ENCODE measurements at regions not wholly inside any gene's neighbourhood (a gene's known extent, or its start where the extent isn't known, plus 50 kb on each side); places are given as distances from the start of the nearest gene placed in this dataset.

DNA sequence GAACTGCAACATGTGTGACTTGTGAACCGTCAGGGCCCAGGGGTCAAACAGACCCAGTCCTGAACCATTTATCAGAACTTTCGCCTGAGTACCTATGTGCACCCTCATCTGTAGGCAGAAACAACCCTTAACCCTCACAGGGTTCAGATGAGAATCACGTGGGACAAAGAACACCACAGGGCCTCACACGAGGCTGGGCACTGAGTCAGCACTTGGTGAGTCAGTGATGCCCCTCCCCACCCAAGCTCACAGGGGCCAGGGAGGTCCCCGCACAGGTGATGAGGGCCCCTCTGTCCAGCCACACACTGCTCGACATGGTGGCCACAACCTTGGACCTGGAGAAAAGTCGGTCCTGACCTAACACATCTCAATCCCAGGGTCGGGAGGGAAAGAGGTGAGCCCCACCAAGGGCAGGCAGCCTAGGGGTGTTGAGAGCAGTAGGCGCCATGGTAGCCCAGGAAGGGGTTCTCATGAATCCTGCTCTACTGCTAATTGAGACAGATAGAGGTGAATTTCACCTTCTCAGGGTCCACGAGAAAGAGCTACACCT, 176.4 kb downstream of the SHANK2 start:
- no peak for DNase-seq (ENCODE audit: low read depth)

DNA sequence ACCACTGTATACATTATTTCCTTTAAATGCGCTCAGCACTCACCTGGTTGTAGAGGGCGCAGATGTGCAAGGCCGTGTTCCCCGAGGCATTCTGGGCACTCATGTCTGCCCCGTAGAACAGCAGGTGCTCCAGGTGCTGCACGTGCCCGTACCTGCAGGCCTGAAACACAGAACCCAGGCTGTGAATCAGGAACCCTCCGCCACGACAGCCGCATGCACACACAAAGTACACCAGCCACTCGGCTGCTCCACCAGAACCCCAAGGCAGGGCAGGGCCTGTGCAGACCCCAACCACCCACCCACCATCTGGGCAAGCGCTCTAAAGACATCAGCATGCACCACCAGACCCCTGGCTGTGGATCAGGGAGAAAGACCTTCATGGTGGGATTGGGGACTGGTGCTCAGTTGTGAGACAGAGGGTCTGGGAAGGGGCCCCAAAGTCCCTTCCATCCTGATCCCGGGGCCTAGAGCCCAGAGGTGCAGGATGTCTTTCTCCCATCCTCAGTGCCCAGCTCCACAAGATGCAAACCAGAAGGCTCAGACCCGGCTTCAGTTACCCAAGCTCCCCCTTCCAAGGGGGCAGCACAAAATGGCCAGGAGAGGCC, 177.2 kb downstream of the SHANK2 start:
- no peak for DNase-seq (ENCODE audit: low read depth)

DNA sequence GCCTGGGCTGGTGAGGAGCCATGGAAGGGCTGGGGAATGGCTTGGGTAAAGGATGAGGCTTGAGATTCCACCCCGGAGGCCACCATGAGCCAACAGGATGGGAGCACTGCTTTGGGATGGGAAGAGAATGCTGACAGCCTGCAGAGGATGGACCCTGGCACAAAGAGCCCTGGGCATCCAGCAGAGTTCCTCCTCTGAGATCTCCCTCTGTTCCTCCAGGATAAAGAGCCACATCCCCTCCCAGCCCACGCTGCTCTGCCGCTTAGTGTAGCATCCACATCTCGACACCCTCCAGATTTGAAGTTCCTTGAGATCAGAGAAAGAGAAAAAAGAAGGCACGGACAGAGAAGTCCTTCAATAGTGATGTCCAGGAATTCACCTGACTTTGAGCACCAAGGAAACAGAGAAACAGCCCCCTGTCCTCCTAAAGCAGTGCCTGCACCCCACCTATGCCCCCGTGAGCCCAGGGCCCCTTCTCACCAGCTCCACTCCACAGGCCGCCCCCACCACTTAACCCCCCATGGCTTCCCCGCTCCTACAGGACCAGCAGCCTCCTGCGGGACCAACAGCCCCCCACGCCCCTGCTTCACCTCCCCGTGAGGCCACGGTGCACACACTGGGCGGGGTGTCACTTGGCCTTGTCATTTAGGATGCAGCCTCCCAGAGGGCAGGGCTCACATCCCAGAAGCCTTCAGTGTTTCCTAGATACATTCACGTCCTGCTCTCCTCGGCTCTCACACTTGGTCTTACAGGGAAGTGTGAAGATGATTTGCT, 180.5 kb downstream of the SHANK2 start:
- no peak for DNase-seq (ENCODE audit: low read depth)

DNA sequence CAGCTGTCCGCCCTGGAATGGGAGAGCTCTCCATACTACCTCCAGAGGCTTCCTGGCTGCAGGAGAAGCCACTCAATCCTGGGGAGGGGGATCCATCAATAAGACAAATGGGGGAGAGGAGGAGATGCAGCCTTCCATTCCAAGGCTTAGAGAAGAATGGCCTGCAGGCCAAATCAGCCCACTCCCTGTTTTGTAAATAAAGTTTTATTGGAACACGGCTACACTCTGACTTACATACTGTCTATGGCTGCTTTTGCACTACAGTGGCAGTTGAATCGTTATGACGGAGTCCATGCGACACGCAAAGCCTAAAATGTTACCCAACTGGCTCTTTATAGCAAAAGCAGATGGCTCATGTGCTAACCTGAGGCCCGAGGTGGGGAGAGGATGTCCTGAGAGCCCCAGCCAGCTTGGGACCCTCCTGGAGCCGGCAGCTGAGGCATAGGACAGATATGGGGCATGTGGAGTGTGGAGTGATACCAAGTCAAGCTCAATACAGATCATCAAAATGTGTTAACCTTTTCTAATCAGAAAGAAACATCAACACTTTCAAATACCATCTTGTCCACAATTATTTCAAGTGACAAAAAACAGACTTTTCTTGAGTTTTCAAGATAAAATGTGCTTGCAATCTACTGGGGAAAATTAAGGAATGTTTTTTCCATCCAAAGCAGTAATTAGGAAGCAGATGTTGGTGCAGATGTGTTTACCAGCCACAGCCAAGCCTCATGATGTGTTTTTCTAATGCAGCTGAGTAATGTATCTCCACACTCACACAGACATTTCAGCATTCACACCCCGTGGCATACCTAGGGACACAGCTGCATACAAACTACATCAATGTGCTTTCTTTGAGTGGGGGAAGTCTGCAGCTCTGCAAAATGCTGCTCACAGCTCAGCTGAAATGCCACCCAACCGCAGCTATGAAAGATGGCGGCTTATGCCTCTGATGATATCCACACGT, 181.6 kb downstream of the SHANK2 start:
- DNase-seq (ENCODE audit: low read depth): no peak

DNA sequence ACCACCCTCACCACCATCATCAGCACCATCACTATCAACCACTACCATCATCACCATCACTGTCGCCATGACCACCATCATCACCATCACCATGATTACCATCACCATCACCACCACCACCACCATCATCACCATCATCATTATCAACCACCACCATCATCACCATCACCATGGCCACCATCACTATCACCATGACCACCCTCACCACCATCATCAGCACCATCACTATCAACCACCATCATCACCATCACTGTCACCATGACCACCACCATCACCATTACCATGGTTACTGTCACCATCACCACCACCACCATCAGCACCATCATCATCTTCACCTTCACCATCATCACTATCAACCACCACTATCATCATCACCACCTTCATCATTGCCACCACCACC, 183.4 kb downstream of the SHANK2 start:
- no peak for DNase-seq (ENCODE audit: low read depth)

DNA sequence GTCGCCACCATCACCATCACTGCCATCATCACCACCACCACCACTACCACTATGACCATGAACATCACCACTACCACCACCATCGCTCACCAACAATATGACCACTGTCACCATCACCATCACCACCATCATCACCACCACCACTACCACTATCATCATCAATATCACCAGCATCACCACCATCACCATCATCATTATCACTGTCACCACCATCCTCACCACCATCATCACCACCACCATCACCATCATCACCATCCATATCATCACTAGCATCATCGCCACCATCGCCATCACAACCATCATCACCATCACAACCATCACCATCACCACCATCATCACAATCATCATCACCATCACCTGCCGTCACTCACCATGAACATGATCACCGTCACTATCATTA, 184.6 kb downstream of the SHANK2 start:
- no peak for DNase-seq (ENCODE audit: low read depth)

DNA sequence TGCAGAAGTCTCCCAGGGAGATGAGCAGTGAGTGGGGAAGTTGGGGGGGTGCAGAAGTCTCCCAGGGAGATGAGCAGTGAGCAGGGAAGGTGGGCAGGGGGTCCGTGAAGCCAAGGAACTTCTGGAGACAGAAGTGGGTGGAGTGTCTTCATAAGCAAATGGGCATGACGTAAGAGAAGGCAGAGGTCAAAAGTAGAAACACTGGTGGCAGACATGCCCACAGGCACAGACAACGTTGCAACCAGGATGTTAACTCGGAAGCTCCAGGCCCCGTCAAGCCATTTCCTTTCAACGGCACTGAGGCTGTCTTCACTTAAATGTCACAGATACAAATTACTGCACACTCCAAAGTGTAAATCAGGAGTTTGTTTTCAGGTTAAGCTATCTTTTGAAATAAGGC, 186.1 kb downstream of the SHANK2 start:
- no peak for DNase-seq (ENCODE audit: low read depth)

DNA sequence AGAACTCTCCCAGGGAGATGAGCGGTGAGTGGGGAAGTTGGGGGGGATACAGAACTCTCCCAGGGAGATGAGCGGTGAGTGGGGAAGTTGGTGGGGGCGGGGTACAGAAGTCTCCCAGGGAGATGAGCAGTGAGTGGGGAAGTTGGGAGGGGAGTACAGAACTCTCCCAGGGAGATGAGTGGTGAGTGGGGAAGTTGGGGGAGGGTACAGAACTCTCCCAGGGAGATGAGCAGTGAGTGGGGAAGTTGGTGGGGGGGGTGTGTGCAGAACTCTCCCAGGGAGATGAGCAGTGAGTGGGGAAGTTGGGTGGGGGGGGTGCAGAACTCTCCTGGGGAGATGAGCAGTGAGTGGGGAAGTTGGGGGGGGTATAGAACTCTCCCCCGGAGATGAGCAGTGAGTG, 186.5 kb downstream of the SHANK2 start:
- DNase-seq (ENCODE audit: low read depth): no peak

DNA sequence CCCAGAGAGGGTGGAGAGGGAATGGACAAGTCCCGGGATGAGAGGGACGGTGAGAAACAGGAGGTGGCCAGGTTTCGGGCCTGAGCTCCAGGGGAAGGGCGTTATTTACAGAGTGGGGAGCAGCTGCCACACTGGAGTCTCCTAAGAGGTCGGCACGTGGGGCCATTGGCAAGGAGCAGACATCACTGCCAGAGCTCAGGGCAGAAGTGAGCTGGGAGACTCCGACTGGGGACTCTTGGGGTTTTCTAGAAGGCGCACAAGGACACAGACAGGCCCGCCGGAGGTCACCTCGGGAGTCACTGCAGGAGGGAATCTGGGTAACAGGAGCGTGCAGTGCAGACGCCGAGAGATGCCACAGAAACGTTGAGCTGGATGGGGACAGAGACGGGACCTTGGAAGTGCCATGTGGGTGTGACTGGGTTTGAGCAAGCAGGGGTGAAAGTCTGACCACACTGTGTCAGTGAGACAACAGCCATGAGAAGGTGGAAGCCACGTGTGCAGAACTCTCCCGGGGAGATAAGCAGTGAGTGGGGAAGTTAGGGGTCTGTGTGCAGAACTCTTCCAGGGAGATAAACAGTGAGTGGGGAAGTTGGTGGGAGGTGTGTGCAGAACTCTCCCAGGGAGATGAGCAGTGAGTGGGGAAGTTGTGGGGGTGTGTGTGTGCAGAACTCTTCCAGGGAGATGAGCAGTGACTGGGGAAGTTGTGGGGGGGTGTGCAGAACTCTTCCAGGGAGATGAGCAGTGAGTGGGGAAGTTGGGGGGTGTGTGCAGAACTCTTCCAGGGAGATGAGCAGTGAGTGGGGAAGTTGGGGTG, 187.5 kb downstream of the SHANK2 start:
- DNase-seq (ENCODE audit: low read depth): no peak

DNA sequence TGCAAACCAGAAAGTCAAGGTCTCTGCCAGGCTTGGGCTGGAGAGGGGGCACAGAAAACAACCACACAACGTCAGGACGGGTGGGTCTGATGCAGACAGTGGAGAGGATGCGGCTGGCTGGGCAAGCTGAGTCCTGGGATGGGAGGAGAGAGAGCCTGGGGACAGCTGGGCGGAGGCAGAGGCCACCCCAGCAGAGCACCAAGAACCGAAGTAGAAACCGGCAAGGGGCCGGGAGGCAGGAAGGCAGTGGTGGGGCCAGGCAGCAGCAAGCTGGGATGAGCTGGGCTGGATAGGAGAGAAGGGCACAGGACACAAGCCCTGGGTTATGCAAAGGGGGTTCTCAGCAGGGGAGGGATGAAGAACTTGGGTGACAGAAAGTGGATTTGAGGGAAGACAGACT, 188.2 kb downstream of the SHANK2 start:
- no peak for DNase-seq (ENCODE audit: low read depth)

DNA sequence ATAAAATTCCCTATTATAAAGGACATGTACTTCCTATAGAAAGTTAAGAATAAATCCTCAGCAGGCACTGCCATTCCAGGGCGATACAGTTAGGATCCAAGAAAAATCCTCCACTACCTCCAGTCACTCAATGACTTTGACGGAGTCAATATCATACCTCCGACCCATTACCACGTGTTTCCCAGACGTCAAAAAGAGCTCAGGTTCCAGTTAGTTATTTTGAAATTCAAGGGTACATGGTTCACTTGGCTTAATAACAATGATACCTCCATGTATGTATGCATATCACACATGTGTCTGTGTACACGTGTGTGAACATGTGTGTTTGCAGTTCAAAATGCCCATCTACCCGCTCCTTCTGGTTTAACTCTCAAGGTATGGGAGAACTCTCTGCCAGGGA, 189.2 kb downstream of the SHANK2 start:
- DNase-seq (ENCODE audit: low read depth): no peak

DNA sequence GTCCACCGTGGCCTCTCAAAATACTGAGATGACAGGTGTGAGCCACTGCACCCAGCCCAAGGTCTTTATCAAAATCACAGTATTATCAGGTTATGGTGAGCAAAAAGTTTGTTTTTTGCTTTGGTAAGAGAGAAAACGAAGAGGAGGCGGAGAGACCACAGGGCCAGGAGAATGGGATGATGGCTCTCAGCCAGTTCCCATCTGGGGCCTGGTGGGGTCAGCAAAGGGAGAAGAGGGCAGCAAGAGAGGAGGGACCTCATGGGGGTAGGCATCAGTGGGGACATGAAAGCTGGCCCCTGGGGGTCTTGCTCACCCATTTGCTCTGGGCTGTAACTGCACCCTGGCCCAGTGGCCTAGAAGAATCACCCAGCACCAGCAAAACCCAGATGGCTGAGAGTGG, 190.2 kb downstream of the SHANK2 start:
- no peak for DNase-seq (ENCODE audit: low read depth)

DNA sequence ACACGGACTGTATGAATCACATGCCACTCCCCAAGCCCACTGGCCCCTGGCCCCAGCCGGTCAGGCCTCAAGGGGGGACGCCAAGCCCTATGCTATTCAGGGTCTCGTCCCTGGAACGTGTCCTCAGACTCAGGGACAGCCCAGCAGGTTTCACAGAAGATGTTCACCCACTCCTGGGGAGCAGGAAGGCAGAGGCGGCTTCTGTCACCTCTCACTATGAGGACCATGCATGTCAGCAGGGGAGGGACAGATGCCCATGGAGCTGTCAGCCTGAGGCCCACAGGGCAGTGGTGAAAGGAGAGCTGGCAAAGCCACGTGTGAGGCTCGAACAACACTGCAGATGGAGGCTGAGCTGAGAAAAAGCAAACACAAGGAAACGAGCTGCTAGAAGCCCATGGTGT, 192.0 kb downstream of the SHANK2 start:
- DNase-seq (ENCODE audit: low read depth): no peak

DNA sequence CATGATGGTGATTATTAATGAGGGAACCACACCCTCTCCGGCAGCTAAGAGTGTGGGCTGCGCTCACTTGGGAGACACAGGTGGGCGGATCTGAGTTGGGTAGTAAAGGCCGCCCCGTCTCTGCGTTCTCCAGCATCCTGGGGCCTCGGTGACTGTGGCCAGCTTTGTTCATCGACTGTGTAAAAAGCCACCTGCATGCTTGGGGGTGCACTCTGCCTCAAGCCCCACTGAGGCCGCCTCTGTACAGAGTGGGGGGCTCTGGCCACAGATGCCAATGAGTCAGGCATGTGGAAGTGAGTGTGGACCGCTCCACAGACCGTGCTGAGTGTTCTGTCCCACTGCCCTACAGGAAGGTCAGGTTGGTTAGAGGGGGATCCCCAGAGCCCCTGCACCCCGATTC, 192.7 kb downstream of the SHANK2 start:
- no peak for DNase-seq (ENCODE audit: low read depth)

DNA sequence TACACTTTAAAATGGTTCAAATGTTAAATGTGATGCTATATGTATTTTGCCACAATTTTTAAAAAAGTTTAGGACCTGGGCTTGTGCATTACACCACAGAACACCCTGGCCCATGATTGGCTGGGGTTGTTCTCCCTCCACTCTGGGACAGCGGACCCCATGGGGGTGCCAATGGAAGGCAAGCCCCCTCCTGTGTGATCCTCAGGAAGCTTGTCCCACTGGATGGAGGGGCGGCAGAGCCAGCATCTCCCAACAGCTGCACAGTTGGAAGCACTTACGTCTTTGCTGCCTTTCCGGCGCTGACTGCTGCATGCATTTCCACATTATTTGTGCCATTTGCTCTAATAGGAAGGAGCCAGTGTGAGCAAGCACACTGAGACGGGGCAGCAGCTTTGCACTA, 196.5 kb downstream of the SHANK2 start:
- DNase-seq (ENCODE audit: low read depth): no peak

Data from EH (cell line).